Hindlimb muscle (tissue), 1 donor: ENCODE measurements at regions not wholly inside any gene's neighbourhood (a gene's known extent, or its start where the extent isn't known, plus 50 kb on each side); places are given as distances from the start of the nearest gene placed in this dataset.
"Not testable (repeated sequence)": the region's sequence is repeated elsewhere in the genome, so short reads cannot be mapped to it uniquely, and the experiment has no call there.

Experiments used
- DNase-seq: peaks from one replicate; pipeline ENCODE4 v3.0.0-alpha.2; 2013

GRCh38 chr13:108000998-108001397, 214.3 kb downstream of the LIG4 start:
- no peak for DNase-seq

GRCh38 chr13:107999751-108000150, 215.6 kb downstream of the LIG4 start:
- DNase-seq, result no peak

- no peak for DNase-seq
Measured at GRCh38 chr13:107994137-107994536, 221.2 kb downstream of the LIG4 start.

GRCh38 chr13:107993239-107993949, 221.9 kb downstream of the LIG4 start:
- no peak for DNase-seq

GRCh38 chr13:107992542-107992941, 222.8 kb downstream of the LIG4 start:
- no peak for DNase-seq

- no peak for DNase-seq
Measured at GRCh38 chr13:107977071-107977574, 238.2 kb downstream of the LIG4 start.

GRCh38 chr13:107976628-107977027, 238.7 kb downstream of the LIG4 start:
- no peak for DNase-seq

GRCh38 chr13:107974409-107974808, 240.9 kb downstream of the LIG4 start:
- no peak for DNase-seq

GRCh38 chr13:107969546-107969945, 245.8 kb downstream of the LIG4 start:
- no peak for DNase-seq

GRCh38 chr13:107968470-107968869, 246.9 kb downstream of the LIG4 start:
- no peak for DNase-seq

- DNase-seq, result peak; percentile 1
Measured at GRCh38 chr13:107964395-107964794, 250.9 kb downstream of the LIG4 start.

GRCh38 chr13:107961849-107962608, 253.3 kb downstream of the LIG4 start:
- DNase-seq, result no peak

GRCh38 chr13:107960301-107960700, 255.0 kb downstream of the LIG4 start:
- DNase-seq, result no peak

- no peak for DNase-seq
Measured at GRCh38 chr13:107956889-107957288, 258.4 kb downstream of the LIG4 start.

GRCh38 chr13:107942030-107942617, 273.2 kb downstream of the LIG4 start:
- DNase-seq, result no peak

- no peak for DNase-seq
Measured at GRCh38 chr13:107941345-107942029, 273.8 kb downstream of the LIG4 start.

- no peak for DNase-seq
Measured at GRCh38 chr13:107937848-107938247, 277.5 kb downstream of the LIG4 start.

GRCh38 chr13:107931056-107931455, 284.3 kb downstream of the LIG4 start:
- DNase-seq, result no peak

GRCh38 chr13:107928762-107929161, 286.6 kb downstream of the LIG4 start:
- DNase-seq, result no peak

GRCh38 chr13:107927557-107927956, 287.8 kb downstream of the LIG4 start:
- DNase-seq, result no peak

- DNase-seq, result not testable (repeated sequence)
Measured at GRCh38 chr13:107926515-107926914, 288.8 kb downstream of the LIG4 start.

- DNase-seq, result not testable (repeated sequence)
Measured at GRCh38 chr13:107916902-107917301, 298.4 kb downstream of the LIG4 start.

GRCh38 chr13:107912745-107913144, 302.6 kb downstream of the LIG4 start:
- no peak for DNase-seq
